IMR-90 (cell line): ENCODE measurements at regions not wholly inside any gene's neighbourhood (a gene's known extent, or its start where the extent isn't known, plus 50 kb on each side); places are given as distances from the start of the nearest gene placed in this dataset.

Experiments used
- ATAC-seq: fragments of 200-7000 bp; cut with Tn5 transposase; 2 replicates; pipeline ENCODE4 v1.9.1; 2020; ENCODE audit warnings: low read depth, mild to moderate bottlenecking, moderate library complexity
- BruUV-seq: library from RNA; stranded (reverse); fragments of 400-500 nt; replicated peaks from 2 replicates; lab custom pipeline; 2021; lab: Mats Ljungman, UMichigan
- CTCF ChIA-PET: fragments of 300-600 bp; formaldehyde crosslinking; extraction: SDS; loops from one replicate; lab custom pipeline; 2021; ENCODE audit warnings: antibody characterized with exemption; lab: Yijun Ruan, JAX
- POLR2A ChIA-PET: fragments of 300-600 bp; sonication (Branson Sonifier 250); formaldehyde crosslinking; loops from one replicate; lab custom pipeline; 2022; ENCODE audit warnings: antibody characterized with exemption; ENCODE audit not compliant: unreplicated experiment; lab: Charles Lee
- DNase-seq: peaks from one replicate; pipeline ENCODE4 v3.0.0; 2013
- H2AFZ ChIP-seq: replicated peaks from 2 replicates; pipeline ENCODE3; 2013; ENCODE audit warnings: low read length, mild to moderate bottlenecking; ENCODE audit not compliant: poor library complexity
- H2AK5ac ChIP-seq: 2 replicates; pipeline ENCODE4 v1.6.1; 2013; ENCODE audit warnings: low read depth, low read length, inconsistent platforms
- H2AK9ac ChIP-seq: replicated peaks from 2 replicates; pipeline ENCODE3; 2013; ENCODE audit warnings: mild to moderate bottlenecking, low read depth, low read length, moderate library complexity; ENCODE audit not compliant: poor library complexity
- H2BK120ac ChIP-seq: 2 replicates; pipeline ENCODE4 v1.6.1; 2013; ENCODE audit warnings: low read depth, low read length, inconsistent platforms
- H2BK15ac ChIP-seq: 3 replicates; pipeline ENCODE4 v1.6.1; 2013; ENCODE audit warnings: low read depth, low read length, inconsistent platforms
- H2BK20ac ChIP-seq: 2 replicates; pipeline ENCODE4 v1.6.1; 2013; ENCODE audit warnings: low read depth, mild to moderate bottlenecking, inconsistent platforms, low read length, moderate library complexity
- H2BK5ac ChIP-seq: 2 replicates; pipeline ENCODE4 v1.6.1; 2013; ENCODE audit warnings: mild to moderate bottlenecking, low read depth, low read length, inconsistent platforms; ENCODE audit not compliant: poor library complexity, severe bottlenecking
- H3K14ac ChIP-seq: replicated peaks from 2 replicates; pipeline ENCODE4 v1.6.1; 2013; ENCODE audit warnings: low read depth, low read length, inconsistent platforms
- H3K18ac ChIP-seq: 2 replicates; pipeline ENCODE4 v1.6.1; 2013; ENCODE audit warnings: low read depth, low read length, control low read depth
- H3K23ac ChIP-seq: 2 replicates; pipeline ENCODE4 v1.6.1; 2013; ENCODE audit warnings: low read depth, low read length, inconsistent platforms
- H3K27ac ChIP-seq: 2 replicates; pipeline ENCODE4 v1.5.1; 2013; ENCODE audit warnings: mild to moderate bottlenecking, control low read depth, low read length; ENCODE audit not compliant: insufficient read depth
- H3K27me3 ChIP-seq: 2 replicates; pipeline ENCODE4 v1.6.1; 2013; ENCODE audit warnings: low read length; ENCODE audit not compliant: control insufficient read depth, insufficient read depth
- H3K36me3 ChIP-seq: 2 replicates; pipeline ENCODE4 v1.6.1; 2013; ENCODE audit warnings: low read length, mixed read lengths; ENCODE audit not compliant: control insufficient read depth, insufficient read depth
- H3K4ac ChIP-seq: 2 replicates; pipeline ENCODE4 v1.6.1; 2013; ENCODE audit warnings: low read depth, low read length, inconsistent platforms
- H3K4me1 ChIP-seq: 2 replicates; pipeline ENCODE4 v1.6.1; 2013; ENCODE audit warnings: low read length, mixed read lengths; ENCODE audit not compliant: control insufficient read depth, insufficient read depth
- H3K4me2 ChIP-seq: 2 replicates; pipeline ENCODE4 v1.6.1; 2013; ENCODE audit warnings: low read depth, mild to moderate bottlenecking, control low read depth, low read length, moderate library complexity
- H3K4me3 ChIP-seq: 2 replicates; pipeline ENCODE4 v1.5.1; 2013; ENCODE audit warnings: low read depth, mild to moderate bottlenecking, control low read depth, low read length, moderate library complexity; ENCODE audit not compliant: insufficient read depth
- H3K56ac ChIP-seq: 2 replicates; pipeline ENCODE4 v1.6.1; 2013; ENCODE audit warnings: low read length, inconsistent platforms; ENCODE audit not compliant: insufficient read depth; ENCODE audit errors: extremely low read depth
- H3K79me1 ChIP-seq, 2 experiments: 2 replicates each; pipeline ENCODE4 v1.6.1; 2013; ENCODE audit warnings: low read length in 2 of 2, inconsistent platforms in 1 of 2, low read depth in 1 of 2
- H3K9ac ChIP-seq: 2 replicates; pipeline ENCODE4 v1.6.1; 2013; ENCODE audit warnings: low read depth, low read length, control low read depth
- H3K9me1 ChIP-seq: 2 replicates; pipeline ENCODE4 v1.6.1; 2013; ENCODE audit warnings: low read length, inconsistent platforms; ENCODE audit not compliant: insufficient read depth
- H3K9me3 ChIP-seq: 2 replicates; pipeline ENCODE4 v1.6.1; 2013; ENCODE audit warnings: low read length; ENCODE audit not compliant: control insufficient read depth, insufficient read depth
- H4K20me1 ChIP-seq: 2 replicates; pipeline ENCODE4 v1.6.1; 2013; ENCODE audit warnings: low read length, inconsistent platforms; ENCODE audit not compliant: insufficient read depth
- H4K5ac ChIP-seq: 2 replicates; pipeline ENCODE4 v1.6.1; 2013; ENCODE audit warnings: mild to moderate bottlenecking, low read depth, low read length, control low read depth
- H4K8ac ChIP-seq, 2 experiments: 2 replicates each; pipeline ENCODE4 v1.6.1; 2013; ENCODE audit warnings: low read depth in 2 of 2, low read length in 2 of 2, control low read depth in 1 of 2, inconsistent platforms in 1 of 2
- H4K91ac ChIP-seq: 2 replicates; pipeline ENCODE4 v1.6.1; 2013; ENCODE audit warnings: low read depth, low read length, inconsistent platforms; ENCODE audit not compliant: insufficient read depth
- BHLHE40 ChIP-seq: fragments of 150-350 bp; IDR thresholded peaks from 2 replicates; pipeline ENCODE4 v1.6.1; 2016; ENCODE audit warnings: mild to moderate bottlenecking, low read depth, low read length
- CEBPB ChIP-seq: IDR thresholded peaks from 2 replicates; pipeline ENCODE4 v1.6.1; 2012; ENCODE audit warnings: low read depth, low read length, improper control_type of control experiment
- CHD1 ChIP-seq: IDR thresholded peaks from 2 replicates; pipeline ENCODE4 v1.6.1; 2012; ENCODE audit warnings: low read depth, low read length, improper control_type of control experiment
- FOS ChIP-seq: fragments of 150-350 bp; IDR thresholded peaks from 2 replicates; pipeline ENCODE4 v1.6.1; 2016; ENCODE audit warnings: low read depth, low read length
- MAFK ChIP-seq: IDR thresholded peaks from 2 replicates; pipeline ENCODE4 v1.6.1; 2012; ENCODE audit warnings: low read depth, low read length, improper control_type of control experiment
- MAZ ChIP-seq: IDR thresholded peaks from 2 replicates; pipeline ENCODE4 v1.6.1; 2012; ENCODE audit warnings: low read depth, mild to moderate bottlenecking, low read length, improper control_type of control experiment, moderate library complexity, borderline replicate concordance
- MXI1 ChIP-seq: IDR thresholded peaks from 2 replicates; pipeline ENCODE4 v1.6.1; 2012; ENCODE audit warnings: low read depth, mild to moderate bottlenecking, low read length, moderate library complexity, borderline replicate concordance
- NFE2L2 ChIP-seq: fragments of 150-350 bp; IDR thresholded peaks from 2 replicates; pipeline ENCODE4 v1.6.1; 2016; ENCODE audit warnings: low read depth, mild to moderate bottlenecking, low read length
- POLR2A ChIP-seq: IDR thresholded peaks from 2 replicates; pipeline ENCODE4 v1.6.1; 2012; ENCODE audit warnings: mild to moderate bottlenecking, low read depth, low read length
- RAD21 ChIP-seq: IDR thresholded peaks from 2 replicates; pipeline ENCODE4 v1.6.1; 2012; ENCODE audit warnings: low read length, improper control_type of control experiment
- RCOR1 ChIP-seq: IDR thresholded peaks from 2 replicates; pipeline ENCODE4 v1.6.1; 2012; ENCODE audit warnings: mild to moderate bottlenecking, low read length, improper control_type of control experiment; ENCODE audit not compliant: insufficient replicate concordance
- RFX5 ChIP-seq: IDR thresholded peaks from 2 replicates; pipeline ENCODE4 v1.8.0; 2012; ENCODE audit warnings: low read depth, mild to moderate bottlenecking, low read length, moderate library complexity
- SMC3 ChIP-seq: fragments of 150-350 bp; IDR thresholded peaks from 2 replicates; pipeline ENCODE4 v1.6.1; 2016; ENCODE audit warnings: low read depth, mild to moderate bottlenecking, antibody characterized with exemption, low read length, moderate library complexity
- WGBS, 2 experiments: methylation state at CpG; one replicate each; pipeline versions ENCODE4 v1.1.5 to v1.1.7; 2013; ENCODE audit warnings: missing lambda C conversion rate in 2 of 2; ENCODE audit not compliant: insufficient read length in 1 of 2; ENCODE audit errors: extremely low coverage in 2 of 2; 5-methylcytosine and 5-hydroxymethylcytosine counted together
- dilution Hi-C: fragments of 300-500 bp; cut with HindIII; formaldehyde crosslinking; loops from one replicate; pipeline ENCODE4 v1.14.3; 2018; ENCODE audit warnings: low sequenced_read_pairs; ENCODE audit not compliant: unreplicated experiment
- in situ Hi-C: fragments of 300-500 bp; cut with MboI; formaldehyde crosslinking; loops from 3 replicates; pipeline ENCODE4 v1.14.3; 2019; ENCODE audit warnings: low sequenced_read_pairs, inconsistent platforms, mixed read lengths
- intact Hi-C: fragments of 100-400 bp; cut with micrococcal nuclease; formaldehyde crosslinking; loops from 2 replicates; pipeline ENCODE4 v1.10.0; 2022
- TF ChIP-seq, protein P1 (sequence below): conservative IDR thresholded peaks from 2 replicates; pipeline ENCODE4 v1.5.1; 2012; ENCODE audit warnings: mild to moderate bottlenecking, low read depth, low read length, improper control_type of control experiment
- TF ChIP-seq, protein P2 (sequence below): fragments of 150-350 bp; IDR thresholded peaks from 2 replicates; pipeline ENCODE4 v1.6.1; 2016; ENCODE audit warnings: low read depth, mild to moderate bottlenecking, low read length, moderate library complexity, borderline replicate concordance
- TF ChIP-seq, protein P3 (sequence below): fragments of 150-350 bp; IDR thresholded peaks from 2 replicates; pipeline ENCODE4 v1.6.1; 2017; ENCODE audit warnings: mild to moderate bottlenecking, antibody characterized with exemption, low read length, low read depth

DNA sequence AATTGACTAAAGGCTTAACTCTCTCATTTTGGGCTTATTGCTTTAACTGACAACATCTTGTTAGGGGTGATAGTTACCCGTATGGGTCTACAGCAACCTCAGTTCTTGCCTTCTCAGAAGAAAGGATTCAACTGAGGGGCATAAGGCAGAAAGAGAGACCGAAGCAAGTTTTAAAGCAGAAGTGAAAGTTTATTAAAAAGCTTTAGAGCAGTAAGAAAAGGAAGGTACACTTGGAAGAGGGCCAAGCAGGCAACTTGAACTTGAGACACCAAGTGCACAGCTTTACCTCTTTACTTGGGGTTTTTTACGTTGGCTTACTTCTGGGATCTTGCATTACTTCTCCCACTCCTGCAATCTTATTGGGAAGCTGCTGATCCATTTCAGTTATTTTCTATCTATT lies 246.9 kb upstream of the PRR20A start:
- Histone ChIP-seq H4K91ac (no peak overlapping the region), H3K9ac (no peak overlapping the region), H3K27me3 (no peaks in the 10 kb centered on the region), H4K5ac (no peak overlapping the region), H3K9me3 (peaks cover 10% of the 10 kb centered on the region), H2AK5ac (no peak overlapping the region), H3K23ac (no peak overlapping the region), H3K27ac (no peak overlapping the region), H3K9me1 (no peaks in the 10 kb centered on the region), H2BK20ac (no peak overlapping the region), H4K8ac (no peak overlapping the region), H3K56ac (no peak overlapping the region), H2AK9ac (no peak overlapping the region), H3K79me1 (no peaks in the 10 kb centered on the region), H3K4me2 (no peak overlapping the region), H3K14ac (no peak overlapping the region), H3K4me1 (no peaks in the 10 kb centered on the region), H2BK120ac (no peak overlapping the region), H2BK5ac (no peak overlapping the region), H3K36me3 (no peaks in the 10 kb centered on the region), H2AFZ (no peak overlapping the region), H3K18ac (no peak overlapping the region), H3K4me3 (no peak overlapping the region), H2BK15ac (no peak overlapping the region), H3K4ac (no peak overlapping the region), H4K20me1 (no peaks in the 10 kb centered on the region)
- dilution Hi-C loops = no loop called here
- POLR2A ChIA-PET = no interaction called here
- TF ChIP-seq BHLHE40 = no peak
- no peak for TF ChIP-seq CEBPB
- no peak for TF ChIP-seq POLR2A
- no peak for TF ChIP-seq MAZ
- TF ChIP-seq, protein P1, sequence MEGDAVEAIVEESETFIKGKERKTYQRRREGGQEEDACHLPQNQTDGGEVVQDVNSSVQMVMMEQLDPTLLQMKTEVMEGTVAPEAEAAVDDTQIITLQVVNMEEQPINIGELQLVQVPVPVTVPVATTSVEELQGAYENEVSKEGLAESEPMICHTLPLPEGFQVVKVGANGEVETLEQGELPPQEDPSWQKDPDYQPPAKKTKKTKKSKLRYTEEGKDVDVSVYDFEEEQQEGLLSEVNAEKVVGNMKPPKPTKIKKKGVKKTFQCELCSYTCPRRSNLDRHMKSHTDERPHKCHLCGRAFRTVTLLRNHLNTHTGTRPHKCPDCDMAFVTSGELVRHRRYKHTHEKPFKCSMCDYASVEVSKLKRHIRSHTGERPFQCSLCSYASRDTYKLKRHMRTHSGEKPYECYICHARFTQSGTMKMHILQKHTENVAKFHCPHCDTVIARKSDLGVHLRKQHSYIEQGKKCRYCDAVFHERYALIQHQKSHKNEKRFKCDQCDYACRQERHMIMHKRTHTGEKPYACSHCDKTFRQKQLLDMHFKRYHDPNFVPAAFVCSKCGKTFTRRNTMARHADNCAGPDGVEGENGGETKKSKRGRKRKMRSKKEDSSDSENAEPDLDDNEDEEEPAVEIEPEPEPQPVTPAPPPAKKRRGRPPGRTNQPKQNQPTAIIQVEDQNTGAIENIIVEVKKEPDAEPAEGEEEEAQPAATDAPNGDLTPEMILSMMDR = no peak
- TF ChIP-seq MAFK = no peak
- TF ChIP-seq, protein P2, sequence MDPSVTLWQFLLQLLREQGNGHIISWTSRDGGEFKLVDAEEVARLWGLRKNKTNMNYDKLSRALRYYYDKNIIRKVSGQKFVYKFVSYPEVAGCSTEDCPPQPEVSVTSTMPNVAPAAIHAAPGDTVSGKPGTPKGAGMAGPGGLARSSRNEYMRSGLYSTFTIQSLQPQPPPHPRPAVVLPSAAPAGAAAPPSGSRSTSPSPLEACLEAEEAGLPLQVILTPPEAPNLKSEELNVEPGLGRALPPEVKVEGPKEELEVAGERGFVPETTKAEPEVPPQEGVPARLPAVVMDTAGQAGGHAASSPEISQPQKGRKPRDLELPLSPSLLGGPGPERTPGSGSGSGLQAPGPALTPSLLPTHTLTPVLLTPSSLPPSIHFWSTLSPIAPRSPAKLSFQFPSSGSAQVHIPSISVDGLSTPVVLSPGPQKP = no peak
- no peak for TF ChIP-seq FOS
- TF ChIP-seq NFE2L2 = no peak
- TF ChIP-seq RAD21 = no peak
- no peak for TF ChIP-seq RFX5
- no peak for TF ChIP-seq RCOR1
- TF ChIP-seq CHD1 = no peak
- TF ChIP-seq, protein P3, sequence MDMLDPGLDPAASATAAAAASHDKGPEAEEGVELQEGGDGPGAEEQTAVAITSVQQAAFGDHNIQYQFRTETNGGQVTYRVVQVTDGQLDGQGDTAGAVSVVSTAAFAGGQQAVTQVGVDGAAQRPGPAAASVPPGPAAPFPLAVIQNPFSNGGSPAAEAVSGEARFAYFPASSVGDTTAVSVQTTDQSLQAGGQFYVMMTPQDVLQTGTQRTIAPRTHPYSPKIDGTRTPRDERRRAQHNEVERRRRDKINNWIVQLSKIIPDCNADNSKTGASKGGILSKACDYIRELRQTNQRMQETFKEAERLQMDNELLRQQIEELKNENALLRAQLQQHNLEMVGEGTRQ = no peak
- no peak for TF ChIP-seq MXI1
- TF ChIP-seq SMC3 = no peak
- WGBS, 2 experiments = no CpG with 5 or more reads among the region's 3 CpGs
- CTCF ChIA-PET = no interaction called here
- no peak for DNase-seq
- BruUV-seq = no TSS peak
- in situ Hi-C loops = no loop called here
- intact Hi-C loops = no loop called here
- ATAC-seq = no peak
